Skeletal muscle cell (primary cell): ENCODE measurements at regions not wholly inside any gene's neighbourhood (a gene's known extent, or its start where the extent isn't known, plus 50 kb on each side); places are given as distances from the start of the nearest gene placed in this dataset.
A peak's percentile ranks its signal among the peaks of the same experiment; 100 is the strongest.

Source experiments
- DNase-seq: peaks from one replicate; pipeline ENCODE4 v3.0.0-alpha.2; 2010; ENCODE audit warnings: low read depth
- H3K4me3 ChIP-seq: 2 replicates; pipeline ENCODE4 v1.5.1; 2011; ENCODE audit warnings: low read depth, mild to moderate bottlenecking, control low read depth, low read length, moderate library complexity

DNA sequence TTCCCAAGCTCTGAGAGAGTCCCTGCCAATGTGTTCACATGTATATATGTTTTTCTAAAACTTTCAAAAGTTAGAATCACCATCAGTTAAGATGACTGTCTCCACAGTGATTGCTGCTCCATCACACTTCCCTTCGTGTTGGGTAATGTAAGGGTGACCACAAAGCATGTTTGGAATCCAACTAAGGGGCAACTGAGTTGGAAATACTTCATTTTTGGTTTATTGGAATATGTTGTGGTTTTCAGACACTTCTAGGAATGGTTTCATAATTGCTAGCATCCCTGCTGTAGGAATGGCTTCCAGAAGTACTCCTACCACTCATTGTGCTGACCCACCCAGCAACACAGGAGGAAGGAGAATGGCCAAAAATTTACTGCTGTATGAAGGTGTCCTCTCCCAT, 212.5 kb upstream of the GULP1 start:
- no peak overlapping the region for H3K4me3 ChIP-seq
- DNase-seq = peak; percentile 68

DNA sequence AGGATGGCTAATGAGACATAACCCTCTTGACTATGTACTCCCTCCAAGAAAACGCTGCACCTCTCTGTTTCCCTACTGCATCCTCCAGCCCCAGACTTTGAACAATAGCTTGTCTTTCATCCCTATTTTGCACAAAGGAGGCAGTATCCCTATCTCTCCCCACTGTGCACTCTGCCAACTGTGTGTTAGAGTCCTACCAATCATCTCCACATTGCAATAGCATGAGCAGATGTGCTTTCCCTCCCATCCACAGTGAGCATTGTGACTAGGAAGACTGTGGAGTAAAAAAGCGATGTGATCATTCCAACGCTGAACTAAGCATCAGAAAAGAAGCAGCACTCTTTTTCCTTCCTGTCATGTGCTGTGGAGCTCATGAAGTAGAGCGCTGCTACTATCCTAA, 206.3 kb upstream of the GULP1 start:
- DNase-seq = no peak
- H3K4me3 ChIP-seq = no peak overlapping the region

DNA sequence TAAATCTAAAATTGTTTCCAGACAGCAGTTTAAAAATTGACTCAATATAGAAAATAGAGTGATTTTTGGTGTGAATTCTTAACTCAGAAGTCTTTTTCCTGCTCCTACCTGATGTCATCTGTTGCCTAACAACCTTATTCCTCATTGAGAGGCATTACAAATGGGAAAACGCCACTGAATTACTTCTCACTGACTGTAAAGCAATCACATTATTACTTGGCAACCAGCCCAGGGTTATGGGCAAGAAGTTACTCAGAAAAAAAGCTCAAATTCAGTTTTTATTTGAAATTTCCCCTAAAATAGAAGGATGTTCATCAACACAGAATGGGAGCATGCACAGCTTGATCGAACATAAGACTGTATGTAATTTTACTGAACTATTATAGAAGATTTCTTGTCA, 201.8 kb upstream of the GULP1 start:
- no peak overlapping the region for H3K4me3 ChIP-seq
- DNase-seq = peak; percentile 12

DNA sequence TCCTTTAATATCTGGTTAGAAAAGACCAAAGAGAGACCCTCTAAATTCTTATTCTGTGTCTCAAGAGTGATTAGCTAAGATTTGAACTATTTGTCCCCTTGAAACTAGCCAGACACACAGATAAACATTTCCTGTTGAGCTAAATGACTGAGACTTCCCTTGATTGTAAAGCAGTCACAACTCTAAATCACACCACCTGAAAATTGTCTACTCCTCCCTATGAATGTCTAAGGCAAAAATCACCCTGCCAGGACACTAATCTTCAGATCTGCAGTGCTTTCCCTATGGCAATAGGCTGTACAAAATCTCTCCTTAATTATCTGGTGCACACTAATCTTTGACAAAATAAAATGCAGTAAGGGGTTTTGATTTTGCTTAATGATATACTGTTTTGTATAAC, 200.5 kb upstream of the GULP1 start:
- no peak for DNase-seq
- no peak overlapping the region for H3K4me3 ChIP-seq

DNA sequence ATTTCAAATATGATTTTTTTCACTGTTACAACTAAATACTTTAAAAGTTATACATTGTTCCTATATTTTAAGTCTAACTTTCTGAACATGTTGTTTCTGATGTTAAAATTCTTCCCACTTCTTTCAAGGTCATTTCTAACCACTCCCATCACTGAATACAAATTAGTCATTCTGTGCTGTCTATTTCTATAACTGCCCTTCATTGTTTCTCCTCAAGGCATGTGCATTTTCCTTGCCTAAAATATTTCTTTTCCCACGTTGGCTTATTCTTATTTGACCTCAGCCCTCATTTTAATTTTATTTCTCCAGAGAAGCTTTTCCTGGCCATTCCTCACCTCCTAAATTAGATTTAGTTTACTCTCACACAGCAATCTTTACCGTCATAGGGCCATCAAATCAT, 198.9 kb upstream of the GULP1 start:
- H3K4me3 ChIP-seq = no peak overlapping the region
- no peak for DNase-seq

DNA sequence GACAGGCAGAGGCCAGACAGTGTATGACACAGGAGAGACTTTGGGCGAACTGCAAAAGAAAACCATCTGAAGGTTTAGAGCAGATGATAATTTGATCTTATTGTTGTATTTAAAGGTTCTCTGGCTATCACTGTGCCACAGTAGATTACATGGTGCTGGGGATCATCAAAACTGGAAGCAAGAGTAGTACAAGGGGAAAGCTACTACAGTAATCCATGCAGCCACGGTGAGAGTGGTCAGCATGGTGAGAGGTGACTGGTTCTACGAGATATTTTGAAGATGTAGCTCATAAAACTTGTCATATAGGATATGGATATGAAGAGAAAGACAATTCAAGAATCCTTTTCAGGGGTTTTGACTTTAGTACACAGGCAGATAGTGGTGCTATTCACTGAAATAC, 194.8 kb upstream of the GULP1 start:
- no peak overlapping the region for H3K4me3 ChIP-seq
- DNase-seq = no peak

DNA sequence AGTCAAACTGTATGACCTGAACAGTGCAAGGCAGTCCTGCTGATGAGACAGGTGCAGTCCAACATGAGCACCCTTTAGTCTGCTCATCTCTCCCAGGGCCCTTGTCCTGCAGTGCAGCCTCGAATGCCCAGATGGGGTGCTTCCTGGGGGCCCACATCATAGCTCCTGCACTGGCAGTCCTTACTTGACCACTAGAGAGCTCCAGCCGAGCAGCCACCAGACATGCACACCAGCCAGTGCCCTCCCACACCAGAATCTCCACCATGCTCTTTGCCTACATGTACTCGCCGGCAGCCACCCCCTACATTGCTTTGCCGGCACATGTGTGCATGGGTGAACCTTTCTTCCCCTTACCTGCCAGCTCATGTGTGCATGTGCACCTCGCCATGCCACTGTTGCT, 188.8 kb upstream of the GULP1 start:
- no peak for DNase-seq
- H3K4me3 ChIP-seq = no peak overlapping the region

DNA sequence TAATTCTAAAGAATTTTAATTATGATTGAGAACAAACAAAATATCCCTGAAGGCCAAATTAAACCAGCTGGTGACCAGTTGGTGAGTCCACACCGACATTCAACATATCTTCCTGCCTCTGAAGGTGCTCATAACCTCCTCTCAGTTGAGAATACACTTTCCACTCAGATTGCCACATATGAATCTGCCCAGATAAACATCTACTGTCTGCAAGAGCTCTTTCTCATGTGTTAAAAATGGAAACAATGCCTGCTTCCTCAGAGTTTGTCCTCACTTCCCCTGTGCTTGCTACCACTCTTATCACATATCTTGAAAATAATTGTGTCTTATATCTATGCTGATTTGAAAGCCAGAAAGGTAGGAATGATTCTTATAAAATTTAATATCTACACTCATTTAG, 177.7 kb upstream of the GULP1 start:
- no peak overlapping the region for H3K4me3 ChIP-seq
- peak; percentile 28 for DNase-seq

DNA sequence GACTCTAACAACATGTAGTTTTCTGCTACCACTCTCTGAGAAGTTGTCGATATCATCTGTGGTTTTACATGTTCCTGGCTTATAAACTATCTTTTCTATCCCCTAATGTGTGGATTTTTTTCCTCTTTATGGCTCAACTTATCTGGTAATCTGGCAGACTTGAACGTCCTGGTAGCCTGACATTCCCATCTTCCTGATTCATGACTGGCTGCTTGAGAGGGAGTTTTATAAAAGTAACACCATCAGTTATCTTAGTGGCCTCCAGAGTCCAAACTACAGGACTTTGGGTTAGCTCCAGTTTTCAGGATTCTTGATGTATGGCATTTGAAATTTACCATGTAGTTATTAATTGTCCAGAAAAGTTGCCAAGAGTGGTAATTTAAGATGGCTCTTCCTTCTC, 174.0 kb upstream of the GULP1 start:
- no peak overlapping the region for H3K4me3 ChIP-seq
- no peak for DNase-seq

DNA sequence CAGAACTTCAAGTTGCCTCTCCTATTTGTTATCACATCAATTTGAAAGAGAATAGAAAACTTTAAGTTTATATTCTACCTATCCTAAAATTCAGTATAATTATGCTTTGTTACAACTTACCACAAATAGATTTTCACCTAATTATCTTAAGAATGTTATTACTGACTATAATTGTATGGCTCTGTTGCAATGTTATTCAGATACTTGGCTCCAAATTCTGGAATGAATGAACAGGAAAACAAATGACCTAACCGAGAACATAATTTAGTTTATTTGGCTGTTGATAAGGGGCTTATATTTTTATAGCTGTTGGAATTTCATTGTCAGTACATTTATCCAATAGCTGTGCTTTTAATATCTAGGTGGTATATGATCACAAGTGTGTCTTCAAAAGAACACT, 173.2 kb upstream of the GULP1 start:
- no peak overlapping the region for H3K4me3 ChIP-seq
- no peak for DNase-seq

DNA sequence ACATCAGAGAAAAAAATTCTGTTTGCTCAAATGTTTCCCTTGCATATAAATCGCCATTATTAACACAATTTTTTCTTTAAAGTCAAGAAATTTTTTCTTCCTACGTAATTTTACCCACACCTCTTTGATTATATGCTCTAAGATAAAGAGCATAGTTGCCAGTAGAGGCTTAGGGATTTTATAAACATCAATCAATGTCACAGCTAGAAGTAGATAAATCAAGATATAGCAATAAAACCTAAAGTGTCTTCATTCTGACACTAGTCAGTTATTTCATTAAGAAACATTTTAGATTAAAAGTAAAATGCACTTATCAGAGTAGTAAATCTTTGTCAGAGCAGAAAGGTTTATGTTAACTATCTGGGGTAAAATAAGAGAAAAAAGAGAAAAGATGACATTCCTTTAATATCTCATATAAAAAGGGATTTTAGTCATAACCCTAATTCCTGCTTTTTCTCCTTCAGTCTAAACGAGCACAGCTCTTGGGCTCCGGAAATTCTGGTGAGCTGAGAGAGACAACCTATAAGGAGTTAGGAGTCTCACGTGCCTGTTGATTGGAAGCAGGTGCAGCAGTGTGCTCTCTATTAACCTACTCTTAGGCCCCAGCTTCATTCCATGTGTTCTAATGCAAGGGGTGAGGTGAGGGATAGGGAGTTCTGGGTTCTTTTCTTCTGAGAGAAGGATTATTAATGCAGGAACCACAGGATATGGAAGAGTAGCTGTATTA, 172.4 kb upstream of the GULP1 start:
- no peak for DNase-seq
- no peak overlapping the region for H3K4me3 ChIP-seq

DNA sequence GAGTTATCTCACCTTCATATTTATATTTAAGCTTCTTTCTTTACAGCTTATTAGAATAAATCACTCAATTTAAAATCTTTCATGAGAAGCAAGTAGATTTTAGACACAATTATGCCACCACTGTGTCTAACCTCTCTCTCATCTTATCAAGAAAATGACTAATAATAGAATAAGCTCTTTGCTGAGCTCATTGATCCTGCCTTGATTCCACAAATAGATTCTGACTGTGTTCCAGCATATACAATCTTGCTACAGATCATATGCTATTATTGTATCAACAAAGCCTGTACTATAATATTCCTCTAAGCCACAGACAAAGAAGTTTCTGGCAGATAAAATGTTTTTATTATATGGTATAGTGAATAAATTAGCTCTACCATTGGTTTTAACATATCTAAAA, 168.7 kb upstream of the GULP1 start:
- DNase-seq = no peak
- H3K4me3 ChIP-seq = no peak overlapping the region

DNA sequence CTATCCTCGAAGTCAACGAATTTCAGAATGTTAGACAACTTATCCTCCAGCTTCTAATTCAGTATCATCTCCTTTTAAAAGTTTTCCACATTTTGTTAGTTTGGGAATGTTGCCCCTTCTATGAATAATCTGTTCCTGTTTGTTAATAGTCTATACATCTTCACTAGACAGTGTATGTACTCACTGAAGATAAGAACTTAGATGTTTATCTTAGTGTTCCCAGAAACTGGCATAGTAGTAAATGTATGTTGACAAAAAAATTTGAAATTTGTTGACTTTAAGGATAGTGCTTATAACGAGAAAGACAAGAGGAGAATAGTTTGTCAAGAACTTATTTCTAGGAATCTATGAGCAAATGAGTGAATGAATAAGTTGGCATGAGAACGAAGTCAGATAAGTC, 162.0 kb upstream of the GULP1 start:
- DNase-seq = no peak
- H3K4me3 ChIP-seq = no peak overlapping the region

DNA sequence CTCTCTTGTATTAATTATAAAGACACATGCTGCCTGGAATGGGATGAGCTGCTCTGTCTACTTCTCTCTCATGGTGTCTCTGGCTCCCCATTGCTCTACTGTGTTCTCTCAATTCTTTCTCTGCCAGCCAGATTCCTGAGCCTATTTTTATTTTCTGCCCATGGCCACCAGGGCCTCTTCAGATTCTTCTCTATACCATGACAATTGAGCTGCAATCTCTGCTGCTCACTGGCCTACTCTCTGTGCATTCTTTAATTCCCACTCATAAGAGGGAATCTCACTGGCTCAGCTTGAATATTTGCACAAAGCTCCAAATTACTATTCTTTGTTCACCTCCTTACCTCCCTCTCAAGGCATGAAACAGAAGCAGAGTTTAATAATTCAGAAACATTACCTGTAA, 161.4 kb upstream of the GULP1 start:
- no peak overlapping the region for H3K4me3 ChIP-seq
- no peak for DNase-seq

DNA sequence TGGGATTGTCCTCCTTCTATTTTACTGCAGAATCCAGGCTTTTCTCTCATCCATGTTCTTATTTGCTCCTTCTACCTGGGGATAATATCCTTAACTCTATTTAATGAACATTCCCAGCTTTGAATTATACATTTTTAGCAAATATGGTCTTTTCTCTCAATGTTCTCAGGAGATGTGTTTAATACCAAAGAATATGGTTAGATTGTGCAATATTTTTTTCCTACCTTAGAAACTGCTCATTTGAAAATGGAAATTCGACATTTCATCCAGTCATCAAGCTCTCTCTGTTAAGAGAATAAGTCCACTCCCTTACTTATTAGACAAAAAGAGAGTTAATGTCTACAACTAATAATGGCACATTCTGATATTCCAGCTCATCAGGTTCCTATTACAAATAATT, 160.4 kb upstream of the GULP1 start:
- H3K4me3 ChIP-seq = no peak overlapping the region
- no peak for DNase-seq

DNA sequence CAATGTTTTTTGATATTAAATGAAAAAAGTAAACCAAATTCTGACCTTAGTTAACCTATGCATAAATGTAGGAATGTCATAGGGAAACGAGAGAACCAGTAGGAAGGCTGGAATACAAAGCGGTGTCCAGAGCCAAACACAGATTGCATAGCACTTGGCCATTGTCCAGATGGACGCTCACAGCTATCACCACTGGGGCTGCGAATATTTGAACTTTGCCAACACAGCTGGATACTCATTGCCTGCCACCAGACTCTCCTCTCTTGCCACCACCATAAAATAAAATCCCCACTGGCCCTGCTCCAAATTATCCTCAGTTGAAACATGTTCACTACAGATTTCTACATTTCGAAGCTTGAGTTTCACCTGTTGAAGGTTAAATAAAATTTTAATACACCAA, 159.3 kb upstream of the GULP1 start:
- peak; percentile 41 for DNase-seq

DNA sequence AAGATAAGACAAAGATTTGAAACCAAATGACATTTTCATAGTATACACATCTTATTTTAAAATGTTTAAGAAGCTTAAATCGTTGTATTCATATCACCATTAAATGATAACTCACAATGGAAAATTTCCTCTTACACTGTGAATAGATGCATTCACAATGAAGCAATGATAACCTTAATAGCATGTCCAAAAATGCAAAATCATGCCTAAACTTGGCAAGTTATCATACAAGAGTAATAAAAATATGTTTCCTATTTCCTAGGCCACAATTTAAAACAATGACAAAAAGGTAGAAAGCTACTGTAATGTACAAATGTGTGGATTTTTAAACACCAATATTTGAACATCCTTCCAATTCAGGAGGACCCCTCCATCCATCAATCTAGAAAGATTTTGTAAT, 157.4 kb upstream of the GULP1 start:
- no peak for DNase-seq
- no peak overlapping the region for H3K4me3 ChIP-seq

More for the DNA sequence above, 159.3 kb upstream of the GULP1 start:
- no peak overlapping the region for H3K4me3 ChIP-seq

DNA sequence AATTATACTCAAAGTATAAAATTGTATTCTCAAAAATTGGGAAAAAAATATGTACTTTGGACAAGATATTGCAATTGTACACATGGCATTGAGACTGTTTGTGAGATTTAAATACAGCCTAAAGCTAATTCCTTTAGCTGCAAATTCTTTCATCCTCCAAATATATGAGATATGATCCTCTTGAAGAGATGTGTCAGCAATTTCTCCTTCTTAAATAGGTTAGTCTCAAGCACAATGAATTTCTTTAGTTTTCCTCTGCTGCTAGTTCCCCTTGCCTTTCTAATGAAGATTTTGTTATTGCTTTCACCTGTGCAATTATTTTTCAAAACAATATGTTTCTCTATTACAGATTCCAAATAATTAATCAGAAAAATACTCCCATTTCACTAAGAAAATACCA, 153.4 kb upstream of the GULP1 start:
- no peak overlapping the region for H3K4me3 ChIP-seq
- no peak for DNase-seq

DNA sequence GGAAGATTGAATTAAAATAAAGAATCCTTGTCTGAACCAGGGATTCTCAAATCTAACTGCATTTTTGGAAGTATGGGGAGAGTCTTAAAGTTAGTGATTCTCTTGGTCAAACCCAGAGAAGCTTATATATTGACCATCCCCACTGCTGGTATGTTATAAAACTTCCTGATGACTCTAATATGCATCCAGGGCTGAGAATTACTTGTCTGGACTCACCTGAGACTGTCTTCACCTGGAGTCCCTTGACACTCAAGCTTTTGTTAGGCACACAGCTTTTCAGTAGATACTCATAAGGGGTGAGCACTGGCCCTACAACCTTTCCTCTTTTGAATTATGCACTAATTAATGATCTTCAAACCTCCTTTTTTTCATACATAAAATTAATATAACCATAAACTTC, 149.6 kb upstream of the GULP1 start:
- H3K4me3 ChIP-seq = no peak overlapping the region
- no peak for DNase-seq

DNA sequence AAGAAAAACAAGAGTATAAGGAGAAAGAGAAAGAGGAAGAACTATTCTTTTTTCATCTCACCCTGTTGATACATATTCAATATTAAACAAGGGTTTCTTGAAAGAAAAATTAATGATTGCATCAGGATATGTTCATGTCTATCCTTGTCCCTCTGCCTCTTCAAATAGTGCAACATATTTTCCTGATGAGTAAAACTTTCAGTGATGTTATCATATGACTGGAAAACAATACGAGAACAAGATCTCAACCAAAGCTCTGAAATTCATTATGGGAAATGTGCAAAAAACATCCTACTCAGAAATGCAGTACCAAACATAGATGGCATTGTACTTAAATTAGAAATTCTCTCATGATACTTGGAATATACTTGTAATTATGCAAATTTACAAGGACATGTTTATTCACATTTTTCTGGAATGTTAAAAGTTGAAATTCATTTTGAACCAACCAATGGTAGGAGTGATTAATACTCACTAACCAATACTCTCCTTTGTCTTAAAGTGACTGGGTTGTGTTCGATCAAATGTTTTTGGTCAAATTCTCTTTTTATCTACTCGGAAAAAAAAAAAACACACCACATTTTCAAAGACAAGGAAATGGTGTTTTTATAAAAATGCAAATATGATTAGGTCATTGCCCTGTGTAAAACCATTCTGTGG, 148.9 kb upstream of the GULP1 start:
- no peak overlapping the region for H3K4me3 ChIP-seq
- peak; percentile 38 for DNase-seq

DNA sequence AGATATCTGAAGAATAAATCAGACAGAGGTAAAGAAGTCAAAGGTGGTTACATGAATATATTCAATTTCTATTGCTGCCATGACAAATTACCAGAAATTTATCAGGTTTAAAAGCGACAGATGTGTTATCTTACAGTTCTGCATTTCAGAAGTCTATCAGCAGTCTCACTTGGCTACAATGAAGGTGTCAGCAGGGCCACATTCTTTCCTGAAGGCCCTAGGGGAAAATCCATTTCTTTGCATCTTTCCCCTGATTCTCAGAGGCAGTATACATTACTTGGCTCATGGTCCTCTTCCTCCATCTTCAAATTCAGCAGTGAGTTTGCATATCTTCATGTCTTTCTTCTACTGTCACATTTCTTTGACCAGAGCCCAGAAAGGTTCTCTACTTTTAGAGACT, 145.8 kb upstream of the GULP1 start:
- no peak for DNase-seq
- H3K4me3 ChIP-seq = no peak overlapping the region
